ENCODE measurements at regions not wholly inside any gene's neighbourhood (a gene's known extent, or its start where the extent isn't known, plus 50 kb on each side); places are given as distances from the start of the nearest gene placed in this dataset.

GRCh38 chr5:92460505-92460904, 1077.4 kb upstream of the ARRDC3 start:
- no peak for DNase-seq (ENCODE audit: low read depth, low spot score)
- H3K4me3 ChIP-seq (ENCODE audit: low read depth, low read length): no peak overlapping the region
- TF ChIP-seq, protein P1, sequence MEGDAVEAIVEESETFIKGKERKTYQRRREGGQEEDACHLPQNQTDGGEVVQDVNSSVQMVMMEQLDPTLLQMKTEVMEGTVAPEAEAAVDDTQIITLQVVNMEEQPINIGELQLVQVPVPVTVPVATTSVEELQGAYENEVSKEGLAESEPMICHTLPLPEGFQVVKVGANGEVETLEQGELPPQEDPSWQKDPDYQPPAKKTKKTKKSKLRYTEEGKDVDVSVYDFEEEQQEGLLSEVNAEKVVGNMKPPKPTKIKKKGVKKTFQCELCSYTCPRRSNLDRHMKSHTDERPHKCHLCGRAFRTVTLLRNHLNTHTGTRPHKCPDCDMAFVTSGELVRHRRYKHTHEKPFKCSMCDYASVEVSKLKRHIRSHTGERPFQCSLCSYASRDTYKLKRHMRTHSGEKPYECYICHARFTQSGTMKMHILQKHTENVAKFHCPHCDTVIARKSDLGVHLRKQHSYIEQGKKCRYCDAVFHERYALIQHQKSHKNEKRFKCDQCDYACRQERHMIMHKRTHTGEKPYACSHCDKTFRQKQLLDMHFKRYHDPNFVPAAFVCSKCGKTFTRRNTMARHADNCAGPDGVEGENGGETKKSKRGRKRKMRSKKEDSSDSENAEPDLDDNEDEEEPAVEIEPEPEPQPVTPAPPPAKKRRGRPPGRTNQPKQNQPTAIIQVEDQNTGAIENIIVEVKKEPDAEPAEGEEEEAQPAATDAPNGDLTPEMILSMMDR (IDR thresholded peaks at IDR 0.05; ENCODE audit: insufficient read depth, low read length, missing control alignments): no peak
- POLR2A ChIA-PET: no interaction called here
- CTCF ChIA-PET: no interaction called here

DNA sequence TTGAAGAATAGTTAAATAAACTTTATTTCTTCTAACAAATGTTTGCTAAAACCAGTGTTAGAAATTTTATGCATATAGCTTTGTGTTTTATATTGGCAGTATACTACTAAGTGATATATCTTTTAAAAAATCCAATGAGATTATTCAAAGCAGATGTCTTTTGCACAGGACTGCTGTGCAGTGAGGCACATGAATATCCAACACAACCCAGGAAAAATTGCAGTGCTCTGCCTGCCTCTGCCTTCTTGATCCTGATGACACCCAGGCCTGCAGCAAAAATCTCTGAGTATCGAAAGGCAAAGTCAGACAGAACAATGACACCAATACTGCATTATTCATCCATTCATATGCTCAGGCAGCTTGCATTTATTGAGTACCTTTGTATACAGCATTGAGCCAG, 1076.5 kb upstream of the ARRDC3 start:
- no peak overlapping the region for H3K4me3 ChIP-seq (ENCODE audit: low read depth, low read length)
- CTCF ChIA-PET: no interaction called here
- POLR2A ChIA-PET: no interaction called here
- no peak for DNase-seq (ENCODE audit: low read depth, low spot score)
- TF ChIP-seq, protein P1 (IDR thresholded peaks at IDR 0.05; ENCODE audit: insufficient read depth, low read length, missing control alignments): no peak

GRCh38 chr5:92455011-92455410, 1071.9 kb upstream of the ARRDC3 start:
- no peak overlapping the region for H3K4me3 ChIP-seq (ENCODE audit: low read depth, low read length)
- TF ChIP-seq, protein P1 (IDR thresholded peaks at IDR 0.05; ENCODE audit: insufficient read depth, low read length, missing control alignments): no peak
- no peak for DNase-seq (ENCODE audit: low read depth, low spot score)
- ChIA-PET POLR2A (no interaction called here), CTCF (no interaction called here)

DNA sequence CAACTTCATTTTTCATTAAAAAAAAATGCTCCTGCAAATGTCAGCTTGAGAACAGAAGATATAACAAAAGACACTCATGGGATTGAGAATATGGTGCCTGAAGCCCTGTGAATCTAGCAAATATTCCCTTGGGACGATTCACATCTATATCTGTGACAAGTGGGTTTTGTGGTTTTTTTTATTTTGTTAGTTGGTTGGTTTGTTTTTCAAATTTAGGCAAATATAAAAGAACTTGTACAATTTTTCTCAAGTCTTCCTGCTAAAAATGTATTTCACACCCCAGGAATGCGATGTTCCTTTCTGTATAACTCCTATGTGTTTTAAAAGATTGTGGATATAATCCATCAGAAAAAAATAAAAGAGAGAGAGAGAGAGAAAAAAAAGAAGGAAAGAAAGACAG, 1061.8 kb upstream of the ARRDC3 start:
- DNase-seq (ENCODE audit: low read depth, low spot score): no peak
- H3K4me3 ChIP-seq (ENCODE audit: low read depth, low read length): no peak overlapping the region
- ChIA-PET CTCF (no interaction called here), POLR2A (no interaction called here)
- TF ChIP-seq, protein P1 (IDR thresholded peaks at IDR 0.05; ENCODE audit: insufficient read depth, low read length, missing control alignments): no peak

DNA sequence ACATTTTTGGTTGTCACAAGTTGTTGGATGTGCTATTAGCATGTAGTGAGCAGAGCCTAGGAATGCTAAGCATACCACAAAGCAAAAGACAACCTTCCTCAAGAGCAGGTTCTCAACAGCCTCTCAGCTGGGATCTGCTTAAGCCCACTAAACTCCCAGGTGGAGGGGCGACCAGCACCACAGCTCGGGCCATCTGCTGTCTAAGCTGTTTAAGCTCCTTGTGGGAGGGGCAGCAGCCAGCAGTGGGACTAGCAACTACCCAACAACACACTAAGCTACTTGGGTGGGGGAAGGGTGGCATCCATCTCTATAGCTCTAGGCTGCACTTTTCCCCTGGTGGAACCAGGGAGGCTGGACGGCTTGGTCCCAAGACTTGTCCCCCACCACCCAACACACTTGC, 1052.7 kb upstream of the ARRDC3 start:
- ChIA-PET POLR2A (no interaction called here), CTCF (no interaction called here)
- no peak overlapping the region for H3K4me3 ChIP-seq (ENCODE audit: low read depth, low read length)
- no peak for DNase-seq (ENCODE audit: low read depth, low spot score)
- TF ChIP-seq, protein P1 (IDR thresholded peaks at IDR 0.05; ENCODE audit: insufficient read depth, low read length, missing control alignments): no peak

- TF ChIP-seq, protein P1 (IDR thresholded peaks at IDR 0.05; ENCODE audit: insufficient read depth, low read length, missing control alignments): no peak
- POLR2A ChIA-PET: no interaction called here
- no peak for DNase-seq (ENCODE audit: low read depth, low spot score)
- CTCF ChIA-PET: no interaction called here
- no peak overlapping the region for H3K4me3 ChIP-seq (ENCODE audit: low read depth, low read length)
These were observed 1046.5 kb upstream of the ARRDC3 start for GRCh38 chr5:92429646-92430045.

Measured in AG04449 (cell line).